IPS DF 19.7 (cell line): ENCODE measurements at regions not wholly inside any gene's neighbourhood (a gene's known extent, or its start where the extent isn't known, plus 50 kb on each side); places are given as distances from the start of the nearest gene placed in this dataset.
"Not testable (repeated sequence)": the region's sequence is repeated elsewhere in the genome, so short reads cannot be mapped to it uniquely, and the experiment has no call there.

Experiments used
- DNase-seq: peaks from one replicate; pipeline ENCODE4 v3.0.0-alpha.2; 2013; ENCODE audit warnings: low read depth, low spot score

GRCh38 chr6:156451726-156452125 is 325.5 kb upstream of the ARID1B start:
- no peak for DNase-seq

DNA sequence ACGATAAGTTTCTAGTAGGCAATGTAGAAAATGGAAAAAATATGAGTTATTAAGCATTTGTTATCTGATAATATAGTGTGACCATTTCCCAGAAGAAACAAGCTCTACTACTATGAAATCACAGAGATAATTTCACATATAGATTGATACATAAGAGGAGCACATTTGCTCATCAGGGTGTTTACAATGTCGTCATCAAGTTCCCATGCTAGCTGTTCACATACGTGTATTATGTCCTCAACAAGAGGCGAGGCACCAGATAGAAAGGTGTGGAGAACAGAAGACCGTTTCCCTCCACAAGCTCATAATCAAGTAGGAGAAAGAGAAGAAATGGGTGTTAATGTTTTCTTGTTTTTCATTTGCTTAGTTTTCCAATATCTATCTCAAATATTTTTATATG is 326.1 kb upstream of the ARID1B start:
- no peak for DNase-seq

GRCh38 chr6:156450421-156450820 is 326.8 kb upstream of the ARID1B start:
- DNase-seq: no peak

DNA sequence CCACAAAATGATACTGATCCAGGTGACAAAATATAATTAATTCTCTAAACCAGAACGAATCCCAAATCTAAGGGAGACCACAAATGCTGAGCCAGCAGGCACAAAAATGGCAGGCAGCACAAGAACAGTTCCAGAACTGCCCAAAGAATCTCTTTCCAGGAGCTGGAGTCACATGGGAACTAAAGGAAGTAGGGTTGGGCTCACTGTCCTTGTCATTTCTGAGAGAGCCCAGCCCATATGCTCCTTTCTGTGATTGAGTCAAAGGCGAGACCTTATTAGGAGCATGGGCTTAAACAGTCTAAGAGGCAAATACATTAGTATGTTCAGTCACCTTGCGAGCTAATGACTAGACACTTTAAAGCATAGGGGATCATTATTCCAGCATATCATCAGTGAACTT is 327.6 kb upstream of the ARID1B start:
- DNase-seq: no peak

GRCh38 chr6:156449128-156449527 is 328.1 kb upstream of the ARID1B start:
- DNase-seq: no peak

DNA sequence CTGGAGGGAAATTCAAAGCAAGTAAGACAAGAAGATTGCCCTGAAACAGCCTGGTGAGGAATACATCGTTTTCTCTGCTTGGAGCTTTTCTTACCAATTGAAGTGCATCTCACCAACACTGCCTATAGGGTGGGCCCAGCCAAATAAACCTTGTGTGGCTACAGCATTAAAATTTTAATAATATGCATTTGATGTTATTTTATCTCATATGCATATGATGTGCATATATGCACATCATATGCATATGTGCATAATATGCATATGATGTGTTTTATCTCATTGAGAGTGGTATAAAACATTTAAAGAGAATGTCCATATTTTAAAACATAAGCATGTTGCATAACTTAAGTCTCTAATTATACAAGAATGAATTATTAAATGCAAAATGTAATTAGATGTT is 328.6 kb upstream of the ARID1B start:
- no peak for DNase-seq

- DNase-seq: no peak
Observed at GRCh38 chr6:156440688-156441087, 336.5 kb upstream of the ARID1B start.

DNA sequence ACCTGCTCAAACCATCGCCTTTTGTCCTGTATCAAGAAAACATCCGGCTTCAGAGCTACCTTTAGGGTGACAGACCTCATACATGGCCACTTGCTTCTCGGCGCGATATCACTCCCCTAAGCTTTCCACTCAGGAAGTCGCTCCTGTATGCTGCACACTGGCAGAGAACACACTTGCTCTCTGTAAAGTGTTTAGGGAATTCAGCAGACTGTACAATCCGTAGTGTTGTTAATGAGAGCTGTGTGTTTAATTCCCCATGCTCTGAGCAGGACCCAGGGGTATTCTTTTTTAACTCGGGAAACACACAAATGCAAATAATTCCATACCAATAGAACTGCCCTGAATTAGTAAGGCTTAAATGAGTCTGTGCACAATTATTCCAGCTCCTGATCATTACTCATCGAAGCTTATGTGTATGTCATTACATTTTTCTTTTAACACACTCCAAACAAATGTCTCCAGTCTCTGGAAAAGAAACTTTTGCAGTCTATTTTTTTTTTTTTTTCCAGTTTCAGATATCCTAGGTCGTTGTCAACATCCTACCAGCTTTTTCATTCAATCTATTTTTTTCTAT is 338.7 kb upstream of the ARID1B start:
- no peak for DNase-seq

- no peak for DNase-seq
Observed at GRCh38 chr6:156437121-156437879, 339.9 kb upstream of the ARID1B start.

GRCh38 chr6:156434795-156435190 is 342.4 kb upstream of the ARID1B start:
- no peak for DNase-seq

DNA sequence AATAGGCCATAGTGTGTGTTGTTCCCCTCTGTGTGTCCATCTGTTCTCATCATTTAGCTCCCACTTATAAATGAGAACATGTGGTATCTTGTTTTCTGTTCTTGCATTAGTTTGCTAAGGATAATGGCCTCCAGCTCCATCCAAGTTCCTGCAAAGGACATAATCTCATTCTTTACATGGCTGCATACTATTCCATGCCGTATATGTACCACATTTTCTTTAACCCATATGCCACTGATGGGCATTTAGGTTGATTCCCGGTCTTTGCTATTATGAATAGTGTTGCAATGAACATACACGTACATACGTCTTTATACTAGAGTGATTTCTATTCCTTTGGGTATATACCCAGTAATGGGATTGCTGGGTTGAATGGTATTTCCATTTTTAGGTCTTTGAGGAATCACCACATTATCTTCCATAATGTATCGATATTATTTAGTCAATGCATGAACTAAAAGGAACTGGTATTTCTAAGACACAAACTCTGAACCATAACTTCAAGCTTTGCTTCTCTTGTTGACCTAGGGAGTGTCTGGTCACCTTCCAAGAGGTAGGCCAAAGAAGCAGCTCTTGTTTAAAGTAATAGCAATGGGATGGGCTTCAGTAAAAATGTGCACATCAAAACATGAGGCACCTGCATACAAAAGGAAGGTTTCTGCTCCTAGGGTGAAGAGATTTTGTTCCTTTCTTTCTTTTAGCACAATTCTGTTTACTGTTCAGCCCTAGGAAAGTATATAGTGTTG is 343.0 kb upstream of the ARID1B start:
- DNase-seq: no peak

DNA sequence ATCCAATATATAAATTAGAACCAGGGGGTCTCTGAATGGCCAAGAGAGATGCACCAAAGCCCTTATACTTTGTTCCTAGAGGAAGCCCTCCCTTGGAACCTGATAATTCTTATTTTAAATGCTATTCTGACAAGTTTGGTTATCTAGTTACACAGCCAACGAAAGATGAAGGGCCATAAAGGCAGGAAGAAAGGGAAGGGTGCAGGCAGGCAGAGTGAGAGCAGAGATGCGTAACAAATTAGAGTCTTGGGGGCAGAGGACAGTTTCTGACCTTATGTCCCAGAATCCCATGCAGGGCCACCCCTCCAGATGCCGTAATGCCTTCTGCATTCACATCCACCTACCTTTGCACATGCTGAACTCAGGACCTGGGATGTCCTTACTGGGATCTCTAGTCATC is 344.6 kb upstream of the ARID1B start:
- DNase-seq: no peak

DNA sequence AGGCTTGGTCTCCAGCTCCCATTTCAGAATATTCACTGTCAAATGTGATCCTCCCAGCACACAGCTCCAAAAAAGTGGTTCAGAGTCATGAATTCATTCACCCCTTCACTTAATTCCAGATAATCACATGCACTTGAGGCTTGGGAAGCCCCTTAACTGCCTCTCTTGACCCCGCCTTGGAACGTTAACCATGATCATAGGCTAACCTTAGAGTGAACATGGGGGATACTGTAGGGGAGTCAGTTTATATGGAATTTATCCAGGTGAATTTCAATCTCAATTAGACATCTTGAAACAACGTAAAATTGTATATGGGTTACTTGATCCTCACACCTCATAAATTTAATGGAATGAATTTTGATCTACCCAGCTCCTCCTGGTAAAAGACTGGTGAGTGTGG is 346.8 kb upstream of the ARID1B start:
- DNase-seq: no peak

- no peak for DNase-seq
Observed at GRCh38 chr6:156427345-156427744, 349.8 kb upstream of the ARID1B start.

GRCh38 chr6:156425359-156426020 is 351.7 kb upstream of the ARID1B start:
- no peak for DNase-seq

- DNase-seq: no peak
Observed at GRCh38 chr6:156423829-156424228, 353.3 kb upstream of the ARID1B start.

GRCh38 chr6:156423075-156423474 is 354.1 kb upstream of the ARID1B start:
- no peak for DNase-seq

DNA sequence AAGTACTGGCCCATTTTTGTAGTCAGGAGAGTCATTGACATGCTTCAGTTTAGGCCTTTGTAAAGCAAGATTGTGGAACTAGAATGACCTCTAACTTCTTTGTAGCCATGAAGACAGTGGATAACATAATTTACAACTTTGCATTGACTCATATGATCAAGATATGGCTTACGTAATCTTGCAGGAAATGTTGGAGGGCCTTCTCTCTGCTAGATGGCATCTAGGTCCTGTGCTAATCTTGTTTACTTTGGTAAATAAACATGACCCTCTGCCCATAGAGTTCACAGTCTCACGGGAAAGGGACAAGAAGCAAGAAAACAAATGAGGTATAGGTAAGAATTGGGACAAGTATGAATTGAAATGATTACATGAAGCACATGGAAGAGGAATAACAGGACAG is 355.2 kb upstream of the ARID1B start:
- DNase-seq: no peak

GRCh38 chr6:156421301-156421700 is 355.9 kb upstream of the ARID1B start:
- DNase-seq: not testable (repeated sequence)

- DNase-seq: no peak
Observed at GRCh38 chr6:156420172-156420993, 356.8 kb upstream of the ARID1B start.

DNA sequence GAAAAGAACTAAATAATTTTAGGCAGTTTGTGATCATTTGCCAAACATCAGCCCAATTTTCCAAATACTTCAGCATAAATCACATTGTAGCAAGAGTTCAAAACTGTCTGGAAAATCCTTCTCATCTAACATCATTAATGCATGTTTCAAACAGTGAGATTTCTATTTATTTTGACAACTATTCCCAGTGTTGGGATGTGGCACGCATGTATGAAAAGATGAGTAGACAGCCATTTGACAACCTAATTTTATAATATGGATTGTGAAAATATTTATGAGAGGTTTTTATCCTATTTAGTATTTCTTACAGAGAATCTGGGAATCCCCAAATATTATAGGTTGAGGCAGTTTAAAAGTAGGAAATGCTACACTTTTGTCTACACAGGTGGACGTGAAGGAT is 357.6 kb upstream of the ARID1B start:
- no peak for DNase-seq

DNA sequence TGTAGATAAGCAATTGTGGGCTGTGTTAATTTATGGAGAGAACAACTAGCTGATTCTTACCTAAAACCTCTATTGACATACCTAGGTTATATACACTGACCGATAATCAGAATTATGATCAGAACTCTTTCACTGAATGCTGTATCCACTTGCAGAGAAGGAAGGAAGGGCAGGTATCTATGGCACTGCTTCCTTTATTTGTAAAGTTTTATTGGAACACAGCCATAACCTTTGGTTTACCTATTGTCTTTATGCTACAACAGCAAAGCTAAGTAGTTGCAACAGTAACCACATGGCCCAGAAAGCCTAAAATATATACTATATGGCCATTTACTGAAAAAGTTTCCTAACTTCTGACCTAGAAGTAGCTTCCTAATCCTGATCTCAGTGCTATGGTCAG is 358.9 kb upstream of the ARID1B start:
- DNase-seq: no peak
